ENCODE measurements at regions not wholly inside any gene's neighbourhood (a gene's known extent, or its start where the extent isn't known, plus 50 kb on each side); places are given as distances from the start of the nearest gene placed in this dataset.

- no peak for TF ChIP-seq POLR2A (IDR thresholded peaks at IDR 0.05; ENCODE audit: low read depth, low read length)
- no peak for DNase-seq (ENCODE audit: insufficient read length)
- no peak for FAIRE-seq
Observed at GRCh38 chr5:36521838-36522745, 84.3 kb upstream of the SLC1A3 start.

GRCh38 chr5:36522746-36523065 lies 83.7 kb upstream of the SLC1A3 start:
- FAIRE-seq: no peak
- no peak for TF ChIP-seq TAF1 (IDR thresholded peaks at IDR 0.05; ENCODE audit: borderline replicate concordance, low read depth, low read length)
- no peak for DNase-seq (ENCODE audit: insufficient read length)

- FAIRE-seq: no peak
Observed at GRCh38 chr5:36523450-36523849, 83.0 kb upstream of the SLC1A3 start.

GRCh38 chr5:36523926-36524325 lies 82.5 kb upstream of the SLC1A3 start:
- TF ChIP-seq POLR2AphosphoS5 (IDR thresholded peaks at IDR 0.05; ENCODE audit: low read depth, low read length) (no peak), TAF1 (IDR thresholded peaks at IDR 0.05; ENCODE audit: borderline replicate concordance, low read depth, low read length) (no peak), POLR2A (IDR thresholded peaks at IDR 0.05; ENCODE audit: low read depth, low read length) (no peak)
- DNase-seq (ENCODE audit: insufficient read length) (no peak), FAIRE-seq (no peak)

More at GRCh38 chr5:36523450-36523849, 83.0 kb upstream of the SLC1A3 start:
- DNase-seq (ENCODE audit: insufficient read length): no peak
- no peak for TF ChIP-seq POLR2A (IDR thresholded peaks at IDR 0.05; ENCODE audit: low read depth, low read length)
- no peak for TF ChIP-seq POLR2AphosphoS5 (IDR thresholded peaks at IDR 0.05; ENCODE audit: low read depth, low read length)
- TF ChIP-seq TAF1 (IDR thresholded peaks at IDR 0.05; ENCODE audit: borderline replicate concordance, low read depth, low read length): no peak

- no peak for TF ChIP-seq POLR2A (IDR thresholded peaks at IDR 0.05; ENCODE audit: low read depth, low read length)
- TF ChIP-seq TAF1 (IDR thresholded peaks at IDR 0.05; ENCODE audit: borderline replicate concordance, low read depth, low read length): no peak
- no peak for TF ChIP-seq POLR2AphosphoS5 (IDR thresholded peaks at IDR 0.05; ENCODE audit: low read depth, low read length)
- no peak for DNase-seq (ENCODE audit: insufficient read length)
- no peak for FAIRE-seq
Observed at GRCh38 chr5:36526537-36526936, 79.9 kb upstream of the SLC1A3 start.

GRCh38 chr5:36528588-36528987 lies 77.8 kb upstream of the SLC1A3 start:
- no peak for TF ChIP-seq TAF1 (IDR thresholded peaks at IDR 0.05; ENCODE audit: borderline replicate concordance, low read depth, low read length)
- no peak for TF ChIP-seq POLR2A (IDR thresholded peaks at IDR 0.05; ENCODE audit: low read depth, low read length)
- TF ChIP-seq POLR2AphosphoS5 (IDR thresholded peaks at IDR 0.05; ENCODE audit: low read depth, low read length): no peak
- no peak for FAIRE-seq
- DNase-seq (ENCODE audit: insufficient read length): no peak

- FAIRE-seq: no peak
- DNase-seq (ENCODE audit: insufficient read length): no peak
- TF ChIP-seq TAF1 (IDR thresholded peaks at IDR 0.05; ENCODE audit: borderline replicate concordance, low read depth, low read length): no peak
- no peak for TF ChIP-seq POLR2AphosphoS5 (IDR thresholded peaks at IDR 0.05; ENCODE audit: low read depth, low read length)
- no peak for TF ChIP-seq POLR2A (IDR thresholded peaks at IDR 0.05; ENCODE audit: low read depth, low read length)
Observed at GRCh38 chr5:36529142-36529541, 77.3 kb upstream of the SLC1A3 start.

- TF ChIP-seq POLR2AphosphoS5 (IDR thresholded peaks at IDR 0.05; ENCODE audit: low read depth, low read length) (no peak), TAF1 (IDR thresholded peaks at IDR 0.05; ENCODE audit: borderline replicate concordance, low read depth, low read length) (no peak), POLR2A (IDR thresholded peaks at IDR 0.05; ENCODE audit: low read depth, low read length) (no peak)
- DNase-seq (ENCODE audit: insufficient read length) (no peak), FAIRE-seq (no peak)
Observed at GRCh38 chr5:36530215-36530614, 76.2 kb upstream of the SLC1A3 start.

GRCh38 chr5:36531401-36531800 lies 75.0 kb upstream of the SLC1A3 start:
- no peak for DNase-seq (ENCODE audit: insufficient read length)
- TF ChIP-seq POLR2A (IDR thresholded peaks at IDR 0.05; ENCODE audit: low read depth, low read length): no peak
- TF ChIP-seq POLR2AphosphoS5 (IDR thresholded peaks at IDR 0.05; ENCODE audit: low read depth, low read length): no peak
- TF ChIP-seq TAF1 (IDR thresholded peaks at IDR 0.05; ENCODE audit: borderline replicate concordance, low read depth, low read length): no peak
- no peak for FAIRE-seq

GRCh38 chr5:36535378-36535777 lies 71.0 kb upstream of the SLC1A3 start:
- DNase-seq (ENCODE audit: insufficient read length) (no peak), FAIRE-seq (no peak)
- no peak for TF ChIP-seq POLR2AphosphoS5 (IDR thresholded peaks at IDR 0.05; ENCODE audit: low read depth, low read length)
- no peak for TF ChIP-seq POLR2A (IDR thresholded peaks at IDR 0.05; ENCODE audit: low read depth, low read length)
- no peak for TF ChIP-seq TAF1 (IDR thresholded peaks at IDR 0.05; ENCODE audit: borderline replicate concordance, low read depth, low read length)

- FAIRE-seq: no peak
Observed at GRCh38 chr5:36535859-36536615, 70.4 kb upstream of the SLC1A3 start.

GRCh38 chr5:36536616-36537005 lies 69.8 kb upstream of the SLC1A3 start:
- TF ChIP-seq POLR2AphosphoS5 (IDR thresholded peaks at IDR 0.05; ENCODE audit: low read depth, low read length): no peak
- no peak for TF ChIP-seq TAF1 (IDR thresholded peaks at IDR 0.05; ENCODE audit: borderline replicate concordance, low read depth, low read length)
- TF ChIP-seq POLR2A (IDR thresholded peaks at IDR 0.05; ENCODE audit: low read depth, low read length): no peak
- no peak for FAIRE-seq

More at GRCh38 chr5:36535859-36536615, 70.4 kb upstream of the SLC1A3 start:
- no peak for TF ChIP-seq POLR2A (IDR thresholded peaks at IDR 0.05; ENCODE audit: low read depth, low read length)
- TF ChIP-seq POLR2AphosphoS5 (IDR thresholded peaks at IDR 0.05; ENCODE audit: low read depth, low read length): no peak
- TF ChIP-seq TAF1 (IDR thresholded peaks at IDR 0.05; ENCODE audit: borderline replicate concordance, low read depth, low read length): no peak
- DNase-seq (ENCODE audit: insufficient read length): no peak

More at GRCh38 chr5:36536616-36537005, 69.8 kb upstream of the SLC1A3 start:
- DNase-seq (ENCODE audit: insufficient read length): no peak

Measured in GM12892 (cell line).